Activated CD8-positive, alpha-beta memory T cell treated with anti-CD3 and anti-CD28 coated beads, Interleukin-2, amount 10 ng/mL, durations not matched to agents 7 days and 5 days (primary cell): ENCODE measurements at regions not wholly inside any gene's neighbourhood (a gene's known extent, or its start where the extent isn't known, plus 50 kb on each side); places are given as distances from the start of the nearest gene placed in this dataset.

ENCODE experiments used
- ATAC-seq: fragments of 150-1000 bp; cut with Tn5 transposase; one replicate; pipeline ENCODE4 v1.10.0; 2021; ENCODE audit warnings: moderate library complexity
- CTCF ChIA-PET: fragments of 350-600 bp; sonication (Branson Sonifier 250); formaldehyde crosslinking; loops from one replicate; lab custom pipeline; 2021; ENCODE audit warnings: antibody characterized with exemption; lab: Charles Lee
- DNase-seq: peaks from one replicate; pipeline ENCODE4 v3.0.0-alpha.2; 2020
- H3K27ac Mint-ChIP-seq: one replicate; pipeline ENCODE4 v1.8.0; 2021; ENCODE audit warnings: mild to moderate bottlenecking, mixed read lengths
- H3K27me3 Mint-ChIP-seq: one replicate; pipeline ENCODE4 v1.8.0; 2021; ENCODE audit warnings: mixed read lengths
- H3K36me3 Mint-ChIP-seq: one replicate; pipeline ENCODE4 v1.8.0; 2021; ENCODE audit warnings: mild to moderate bottlenecking, mixed read lengths
- H3K4me1 Mint-ChIP-seq: one replicate; pipeline ENCODE4 v1.8.0; 2021; ENCODE audit warnings: mixed read lengths
- H3K4me3 Mint-ChIP-seq: one replicate; pipeline ENCODE4 v1.8.0; 2021; ENCODE audit warnings: mild to moderate bottlenecking, moderate library complexity, mixed read lengths
- H3K9me3 Mint-ChIP-seq: one replicate; pipeline ENCODE4 v1.8.0; 2022; ENCODE audit warnings: low read depth, mixed read lengths

DNA sequence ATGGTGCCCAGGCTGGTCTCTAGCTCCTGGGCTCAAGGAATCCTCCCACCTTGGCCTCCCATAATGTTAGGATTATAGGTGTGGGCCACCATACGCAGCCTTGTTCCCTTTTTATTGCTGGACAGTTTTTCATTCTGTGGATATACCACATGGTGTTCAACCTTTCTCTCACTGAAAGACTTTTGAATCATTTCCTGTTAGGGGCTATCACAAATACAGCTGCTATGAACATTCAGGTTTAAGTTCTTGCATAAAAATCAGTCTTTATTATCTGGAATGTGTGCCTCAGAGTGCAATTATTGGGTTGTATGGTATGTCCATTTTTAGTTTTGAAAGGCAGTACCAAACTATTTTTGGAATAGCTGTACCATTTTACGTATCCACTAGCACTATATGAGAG lies 647.2 kb downstream of the LIG4 start:
- no peak overlapping the region for H3K27ac Mint-ChIP-seq
- peaks cover 4% of the 10 kb centered on the region for H3K9me3 Mint-ChIP-seq
- CTCF ChIA-PET: no interaction called here
- no peaks in the 10 kb centered on the region for H3K4me1 Mint-ChIP-seq
- DNase-seq (no peak), ATAC-seq (no peak)
- no peaks in the 10 kb centered on the region for H3K36me3 Mint-ChIP-seq
- H3K4me3 Mint-ChIP-seq: no peak overlapping the region
- no peaks in the 10 kb centered on the region for H3K27me3 Mint-ChIP-seq

GRCh38 chr13:107563099-107563925 lies 652.0 kb downstream of the LIG4 start:
- H3K9me3 Mint-ChIP-seq: peaks cover 3% of the 10 kb centered on the region
- DNase-seq (no peak), ATAC-seq (no peak)
- H3K4me3 Mint-ChIP-seq: no peak overlapping the region
- no peaks in the 10 kb centered on the region for H3K36me3 Mint-ChIP-seq
- no peaks in the 10 kb centered on the region for H3K4me1 Mint-ChIP-seq
- no peaks in the 10 kb centered on the region for H3K27me3 Mint-ChIP-seq
- no peak overlapping the region for H3K27ac Mint-ChIP-seq
- CTCF ChIA-PET: no interaction called here

DNA sequence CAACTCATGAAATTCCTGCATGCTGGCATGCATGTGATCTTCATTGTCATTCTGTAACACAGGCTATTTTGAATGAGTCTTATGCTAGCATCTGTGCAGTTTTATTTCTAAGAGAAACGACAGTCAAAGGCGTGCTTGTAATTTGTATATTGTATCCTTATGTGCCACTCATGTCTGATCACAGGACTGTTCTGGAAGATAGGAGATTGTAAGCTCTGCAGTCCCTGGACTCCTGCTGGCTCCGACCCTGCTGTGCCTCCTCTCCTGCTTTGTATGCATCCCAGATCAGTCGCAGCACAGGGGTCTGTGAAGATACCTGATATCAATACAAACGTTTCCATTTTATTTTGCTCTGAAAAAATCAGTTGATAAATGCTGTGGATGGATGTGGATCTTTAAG lies 653.1 kb downstream of the LIG4 start:
- no peaks in the 10 kb centered on the region for H3K36me3 Mint-ChIP-seq
- H3K27me3 Mint-ChIP-seq: no peaks in the 10 kb centered on the region
- H3K4me3 Mint-ChIP-seq: no peak overlapping the region
- CTCF ChIA-PET: no interaction called here
- ATAC-seq (no peak), DNase-seq (no peak)
- no peak overlapping the region for H3K27ac Mint-ChIP-seq
- no peaks in the 10 kb centered on the region for H3K4me1 Mint-ChIP-seq
- H3K9me3 Mint-ChIP-seq: peaks cover 3% of the 10 kb centered on the region

GRCh38 chr13:107554460-107554859 lies 660.9 kb downstream of the LIG4 start:
- no peaks in the 10 kb centered on the region for H3K27me3 Mint-ChIP-seq
- H3K9me3 Mint-ChIP-seq: peaks cover 6% of the 10 kb centered on the region
- ATAC-seq (no peak), DNase-seq (no peak)
- H3K4me3 Mint-ChIP-seq: no peak overlapping the region
- no peaks in the 10 kb centered on the region for H3K36me3 Mint-ChIP-seq
- H3K4me1 Mint-ChIP-seq: no peaks in the 10 kb centered on the region
- H3K27ac Mint-ChIP-seq: no peak overlapping the region
- CTCF ChIA-PET: no interaction called here

- Mint-ChIP-seq H3K27me3 (no peaks in the 10 kb centered on the region), H3K27ac (no peak overlapping the region), H3K36me3 (no peaks in the 10 kb centered on the region), H3K9me3 (peaks cover 6% of the 10 kb centered on the region), H3K4me1 (no peaks in the 10 kb centered on the region), H3K4me3 (no peak overlapping the region)
- CTCF ChIA-PET: no interaction called here
- DNase-seq: no peak
- no peak for ATAC-seq
These were observed 661.5 kb downstream of the LIG4 start for GRCh38 chr13:107553838-107554237.

GRCh38 chr13:107551521-107551920 lies 663.8 kb downstream of the LIG4 start:
- H3K36me3 Mint-ChIP-seq: no peaks in the 10 kb centered on the region

DNA sequence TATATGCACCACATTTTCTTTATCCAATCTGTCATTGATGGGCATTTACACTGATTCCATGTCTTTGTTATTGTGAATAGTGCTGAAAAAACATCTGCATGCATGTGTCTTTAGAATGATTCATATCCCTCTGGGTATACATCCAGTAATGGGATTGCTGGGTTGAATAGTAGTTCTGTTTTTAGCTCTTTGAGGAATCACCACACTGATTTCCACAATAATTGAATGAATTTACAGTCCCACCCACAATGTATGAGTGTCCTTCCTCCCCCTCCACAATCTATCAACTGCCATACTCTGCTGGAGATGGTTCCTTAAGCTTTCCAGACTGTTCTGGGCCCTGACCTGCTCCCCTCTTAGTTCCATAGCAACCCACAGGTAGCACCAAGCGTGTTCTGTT lies 667.0 kb downstream of the LIG4 start:
- no peak for ATAC-seq

More at GRCh38 chr13:107551521-107551920, 663.8 kb downstream of the LIG4 start:
- Mint-ChIP-seq H3K27ac (no peak overlapping the region), H3K4me1 (no peaks in the 10 kb centered on the region), H3K9me3 (peaks cover 4% of the 10 kb centered on the region), H3K27me3 (no peaks in the 10 kb centered on the region), H3K4me3 (no peak overlapping the region)
- DNase-seq (no peak), ATAC-seq (no peak)
- CTCF ChIA-PET: no interaction called here

GRCh38 chr13:107545946-107546502 lies 669.3 kb downstream of the LIG4 start:
- ATAC-seq (no peak), DNase-seq (no peak)
- Mint-ChIP-seq H3K27ac (no peak overlapping the region), H3K9me3 (peaks cover 2% of the 10 kb centered on the region), H3K4me3 (no peak overlapping the region), H3K4me1 (no peaks in the 10 kb centered on the region), H3K27me3 (no peaks in the 10 kb centered on the region), H3K36me3 (no peaks in the 10 kb centered on the region)
- CTCF ChIA-PET: no interaction called here

More for the DNA sequence above, 667.0 kb downstream of the LIG4 start:
- Mint-ChIP-seq H3K27ac (no peak overlapping the region), H3K27me3 (no peaks in the 10 kb centered on the region), H3K4me1 (no peaks in the 10 kb centered on the region), H3K4me3 (no peak overlapping the region), H3K9me3 (peaks cover 2% of the 10 kb centered on the region), H3K36me3 (no peaks in the 10 kb centered on the region)
- CTCF ChIA-PET: no interaction called here
- DNase-seq: no peak

GRCh38 chr13:107534548-107534947 lies 680.8 kb downstream of the LIG4 start:
- no peaks in the 10 kb centered on the region for H3K27me3 Mint-ChIP-seq
- CTCF ChIA-PET: no interaction called here
- H3K4me3 Mint-ChIP-seq: no peak overlapping the region
- H3K36me3 Mint-ChIP-seq: no peaks in the 10 kb centered on the region
- H3K27ac Mint-ChIP-seq: no peak overlapping the region
- no peak for ATAC-seq
- peaks cover 4% of the 10 kb centered on the region for H3K9me3 Mint-ChIP-seq
- no peaks in the 10 kb centered on the region for H3K4me1 Mint-ChIP-seq
- DNase-seq: no peak

- CTCF ChIA-PET: interaction anchor here (0.6 kb wide), 1 partner anchor 490 kb away, joined by 3 read pairs; no protein-coding TSS in a partner anchor
- ATAC-seq (no peak), DNase-seq (no peak)
- Mint-ChIP-seq H3K27me3 (no peaks in the 10 kb centered on the region), H3K4me3 (no peak overlapping the region), H3K36me3 (no peaks in the 10 kb centered on the region), H3K9me3 (peaks cover 8% of the 10 kb centered on the region), H3K27ac (no peak overlapping the region), H3K4me1 (no peaks in the 10 kb centered on the region)
These were observed 683.5 kb downstream of the LIG4 start for GRCh38 chr13:107531816-107532215.

GRCh38 chr13:107531180-107531579 lies 684.2 kb downstream of the LIG4 start:
- peaks cover 8% of the 10 kb centered on the region for H3K9me3 Mint-ChIP-seq
- H3K4me3 Mint-ChIP-seq: no peak overlapping the region
- DNase-seq (no peak), ATAC-seq (no peak)
- no peaks in the 10 kb centered on the region for H3K27me3 Mint-ChIP-seq
- CTCF ChIA-PET: no interaction called here
- no peaks in the 10 kb centered on the region for H3K4me1 Mint-ChIP-seq
- no peak overlapping the region for H3K27ac Mint-ChIP-seq
- H3K36me3 Mint-ChIP-seq: no peaks in the 10 kb centered on the region

GRCh38 chr13:107529035-107529434 lies 686.3 kb downstream of the LIG4 start:
- Mint-ChIP-seq H3K4me1 (no peaks in the 10 kb centered on the region), H3K27ac (no peak overlapping the region), H3K27me3 (no peaks in the 10 kb centered on the region), H3K9me3 (peaks cover 8% of the 10 kb centered on the region), H3K4me3 (no peak overlapping the region), H3K36me3 (no peaks in the 10 kb centered on the region)
- no peak for DNase-seq
- CTCF ChIA-PET: no interaction called here
- ATAC-seq: no peak

GRCh38 chr13:107518780-107519179 lies 696.6 kb downstream of the LIG4 start:
- Mint-ChIP-seq H3K27me3 (no peaks in the 10 kb centered on the region), H3K36me3 (no peaks in the 10 kb centered on the region), H3K4me3 (no peak overlapping the region), H3K9me3 (no peaks in the 10 kb centered on the region), H3K27ac (no peak overlapping the region), H3K4me1 (no peaks in the 10 kb centered on the region)
- CTCF ChIA-PET: no interaction called here
- DNase-seq (no peak), ATAC-seq (no peak)

DNA sequence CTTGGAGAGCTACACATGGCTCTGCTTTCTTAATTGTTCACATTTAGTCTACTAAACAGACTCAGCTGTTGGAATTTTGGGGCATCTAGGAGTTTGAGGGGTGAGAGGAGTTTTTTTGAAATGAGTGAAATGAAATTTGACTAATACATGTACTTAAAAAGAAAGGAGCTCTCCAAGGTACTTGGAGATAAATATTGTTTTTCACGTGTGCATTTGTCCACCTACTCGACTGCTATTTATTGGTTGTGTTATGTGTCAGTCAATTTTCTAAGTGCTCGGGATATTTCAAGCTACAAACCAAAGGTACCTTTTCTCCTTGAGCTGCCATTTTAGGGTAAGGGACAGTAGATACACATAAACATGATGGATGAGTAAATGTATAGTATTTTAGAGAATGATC lies 697.0 kb downstream of the LIG4 start:
- H3K4me3 Mint-ChIP-seq: no peak overlapping the region

More for the DNA sequence above, 697.0 kb downstream of the LIG4 start:
- ATAC-seq (no peak), DNase-seq (no peak)
- H3K36me3 Mint-ChIP-seq: no peaks in the 10 kb centered on the region
- H3K27ac Mint-ChIP-seq: no peak overlapping the region
- CTCF ChIA-PET: no interaction called here
- H3K4me1 Mint-ChIP-seq: no peaks in the 10 kb centered on the region
- H3K9me3 Mint-ChIP-seq: no peaks in the 10 kb centered on the region
- no peaks in the 10 kb centered on the region for H3K27me3 Mint-ChIP-seq
